GM12892 (cell line): ENCODE measurements at regions not wholly inside any gene's neighbourhood (a gene's known extent, or its start where the extent isn't known, plus 50 kb on each side); places are given as distances from the start of the nearest gene placed in this dataset.

Source experiments
- POLR2AphosphoS5 ChIP-seq: IDR thresholded peaks from 2 replicates; pipeline ENCODE4 v1.6.1; 2011; ENCODE audit warnings: low read depth, low read length, control low read depth
- TAF1 ChIP-seq: IDR thresholded peaks from 2 replicates; pipeline ENCODE4 v1.6.1; 2011; ENCODE audit warnings: low read depth, mild to moderate bottlenecking, control low read depth, low read length, borderline replicate concordance

DNA sequence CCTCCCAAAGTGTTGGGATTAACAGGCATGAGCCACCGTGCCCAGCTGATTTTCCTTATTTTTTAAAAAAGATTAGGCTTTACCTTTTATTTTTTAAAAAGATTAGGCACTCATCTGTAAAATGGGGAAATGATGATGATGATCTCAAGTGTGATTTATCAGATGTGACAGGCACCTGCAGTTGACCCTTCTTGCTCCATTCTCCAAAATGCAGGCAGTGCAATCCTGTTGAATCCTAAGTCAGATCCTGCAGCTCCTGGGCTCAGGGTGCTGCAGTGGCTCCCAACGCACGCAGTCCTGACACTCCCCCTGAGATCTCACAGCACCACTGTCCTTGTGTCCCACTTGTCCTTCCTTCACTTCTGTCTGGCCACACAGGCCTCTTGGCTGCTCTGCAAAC is 257.3 kb upstream of the KAZN start:
- TF ChIP-seq POLR2AphosphoS5 = no peak
- no peak for TF ChIP-seq TAF1
